ENCODE measurements at regions not wholly inside any gene's neighbourhood (a gene's known extent, or its start where the extent isn't known, plus 50 kb on each side); places are given as distances from the start of the nearest gene placed in this dataset.

DNA sequence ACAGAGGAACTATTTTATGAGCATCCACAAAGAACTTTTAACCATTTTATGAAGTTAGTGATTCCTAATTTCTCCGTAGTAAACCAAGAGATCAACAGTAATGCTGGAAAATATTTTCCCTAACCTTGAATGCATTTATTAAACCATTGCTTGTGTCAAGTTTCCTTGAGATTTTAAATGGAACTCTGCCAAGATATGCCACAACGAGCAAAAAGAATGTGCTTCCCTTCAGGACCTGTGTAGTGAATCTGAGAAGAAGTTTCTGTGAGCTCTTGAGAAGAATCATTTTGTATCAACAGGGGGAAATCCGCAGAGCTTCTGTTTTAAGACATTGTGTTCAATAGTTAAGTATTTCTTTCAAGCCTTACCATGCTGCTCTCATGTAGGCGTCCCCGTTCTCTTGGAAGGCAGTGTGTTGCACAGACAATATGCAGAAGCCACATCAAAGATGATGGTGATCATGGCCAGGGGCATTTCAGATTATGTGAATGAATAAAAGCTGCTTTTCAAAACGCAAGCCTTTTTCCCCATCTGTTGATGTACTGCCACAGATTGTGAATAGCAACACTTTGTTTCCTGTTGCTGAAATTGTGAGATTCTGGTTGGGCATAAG lies 439.8 kb downstream of the BMP2 start:
- no peak overlapping the region for H3K4me3 ChIP-seq (ENCODE audit: low read length)
- H3K4me3 Mint-ChIP-seq, result no peak overlapping the region
- H3K27me3 ChIP-seq (ENCODE audit: control insufficient read depth, insufficient read depth, low read length, poor library complexity, severe bottlenecking), result no peaks in the 10 kb centered on the region
- H3K36me3 Mint-ChIP-seq (ENCODE audit: low read depth), result no peaks in the 10 kb centered on the region
- TF ChIP-seq, protein P1, sequence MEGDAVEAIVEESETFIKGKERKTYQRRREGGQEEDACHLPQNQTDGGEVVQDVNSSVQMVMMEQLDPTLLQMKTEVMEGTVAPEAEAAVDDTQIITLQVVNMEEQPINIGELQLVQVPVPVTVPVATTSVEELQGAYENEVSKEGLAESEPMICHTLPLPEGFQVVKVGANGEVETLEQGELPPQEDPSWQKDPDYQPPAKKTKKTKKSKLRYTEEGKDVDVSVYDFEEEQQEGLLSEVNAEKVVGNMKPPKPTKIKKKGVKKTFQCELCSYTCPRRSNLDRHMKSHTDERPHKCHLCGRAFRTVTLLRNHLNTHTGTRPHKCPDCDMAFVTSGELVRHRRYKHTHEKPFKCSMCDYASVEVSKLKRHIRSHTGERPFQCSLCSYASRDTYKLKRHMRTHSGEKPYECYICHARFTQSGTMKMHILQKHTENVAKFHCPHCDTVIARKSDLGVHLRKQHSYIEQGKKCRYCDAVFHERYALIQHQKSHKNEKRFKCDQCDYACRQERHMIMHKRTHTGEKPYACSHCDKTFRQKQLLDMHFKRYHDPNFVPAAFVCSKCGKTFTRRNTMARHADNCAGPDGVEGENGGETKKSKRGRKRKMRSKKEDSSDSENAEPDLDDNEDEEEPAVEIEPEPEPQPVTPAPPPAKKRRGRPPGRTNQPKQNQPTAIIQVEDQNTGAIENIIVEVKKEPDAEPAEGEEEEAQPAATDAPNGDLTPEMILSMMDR (conservative IDR thresholded peaks at IDR 0.05), result no peak
- H3K4me1 ChIP-seq (ENCODE audit: control insufficient read depth, insufficient read depth, low read length), result no peaks in the 10 kb centered on the region
- H3K36me3 ChIP-seq (ENCODE audit: control insufficient read depth, insufficient read depth, low read length), result no peaks in the 10 kb centered on the region
- no peak for DNase-seq
- H3K4me1 Mint-ChIP-seq, result no peaks in the 10 kb centered on the region
- 92 to 93% methylated on average over 5 to 6 of the region's 6 CpGs for WGBS, 2 experiments (ENCODE audit: insufficient coverage in 1 of 2, insufficient read length in 1 of 2)
- H3K9ac ChIP-seq (ENCODE audit: extremely low read depth, low read length, poor library complexity, severe bottlenecking), result no peak overlapping the region
- peaks cover 5% of the 10 kb centered on the region for H3K9me3 Mint-ChIP-seq
- H3K9me3 ChIP-seq (ENCODE audit: control insufficient read depth, low read length), result no peaks in the 10 kb centered on the region
- H3K27ac ChIP-seq (ENCODE audit: low read depth, low read length), result no peak overlapping the region
- no peaks in the 10 kb centered on the region for H3K27me3 Mint-ChIP-seq (ENCODE audit: insufficient read depth)
- no peak overlapping the region for H3K27ac Mint-ChIP-seq

DNA sequence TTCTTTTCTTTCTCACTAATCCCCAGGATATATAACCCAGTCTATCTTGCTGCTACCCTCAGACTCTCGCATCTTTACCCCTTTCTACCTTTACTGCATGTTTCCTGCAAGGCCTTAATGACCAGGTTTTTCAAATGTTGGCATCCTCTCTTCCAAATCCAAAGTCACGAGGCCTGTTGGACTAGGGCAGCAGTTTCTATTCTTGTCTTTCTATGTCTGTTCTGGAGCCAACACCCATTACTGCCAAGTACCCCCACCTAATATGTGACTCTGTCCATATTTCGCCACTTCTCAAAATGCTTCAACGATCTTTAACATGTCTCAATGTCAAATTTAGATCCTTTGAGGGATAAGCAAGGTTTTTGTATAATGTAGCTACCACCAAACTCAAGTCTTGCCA lies 443.4 kb downstream of the BMP2 start:
- WGBS, 2 experiments (ENCODE audit: insufficient coverage in 1 of 2, insufficient read length in 1 of 2), result 87 to 92% methylated on average over 2 to 4 of the region's 4 CpGs

DNA sequence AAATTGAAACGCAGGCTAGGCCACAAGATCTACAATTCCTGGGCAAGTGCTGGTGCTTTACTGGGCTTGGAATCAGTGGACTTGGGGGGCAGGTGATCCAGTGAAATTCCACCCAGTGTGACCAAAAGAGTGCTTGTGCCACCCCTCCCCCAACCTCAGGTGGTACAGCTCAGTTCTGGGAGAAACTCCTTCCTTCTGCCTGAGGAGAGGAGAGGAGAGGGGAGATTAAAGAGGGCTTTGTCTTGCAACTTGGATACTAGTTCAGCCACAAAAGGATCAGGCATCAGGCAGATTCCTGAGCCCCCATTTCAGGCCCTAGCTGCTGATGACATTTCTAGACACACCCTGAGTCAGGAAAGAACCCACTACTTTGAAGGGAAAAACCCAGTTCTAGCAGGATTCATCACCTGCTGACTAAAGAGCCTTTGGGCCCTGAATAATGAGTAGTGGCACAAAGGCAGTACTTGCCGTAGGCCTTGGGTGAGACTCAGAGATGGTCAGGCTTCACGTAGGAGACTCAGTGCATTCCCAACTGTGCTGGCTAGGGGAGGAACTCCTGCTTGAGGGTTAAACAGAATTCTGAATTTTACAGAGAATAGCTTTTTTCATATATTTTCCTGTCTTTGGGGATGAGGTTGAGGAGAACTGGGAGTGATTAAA lies 446.7 kb downstream of the BMP2 start:
- 43 to 59% methylated on average over 2 to 3 of the region's 3 CpGs for WGBS, 2 experiments (ENCODE audit: insufficient coverage in 1 of 2, insufficient read length in 1 of 2)
- Mint-ChIP-seq H3K4me3 (no peak overlapping the region), H3K4me1 (peaks cover 9% of the 10 kb centered on the region), H3K9me3 (no peaks in the 10 kb centered on the region), H3K36me3 (ENCODE audit: low read depth) (no peaks in the 10 kb centered on the region), H3K27ac (peak overlapping the region; percentile 67), H3K27me3 (ENCODE audit: insufficient read depth) (no peaks in the 10 kb centered on the region)
- no peak overlapping the region for H3K27ac ChIP-seq (ENCODE audit: low read depth, low read length)
- H3K9ac ChIP-seq (ENCODE audit: extremely low read depth, low read length, poor library complexity, severe bottlenecking), result no peak overlapping the region
- TF ChIP-seq, protein P1 (conservative IDR thresholded peaks at IDR 0.05), result no peak
- no peak overlapping the region for H3K4me3 ChIP-seq (ENCODE audit: low read length)
- peaks cover 5% of the 10 kb centered on the region for H3K4me1 ChIP-seq (ENCODE audit: control insufficient read depth, insufficient read depth, low read length)
- H3K27me3 ChIP-seq (ENCODE audit: control insufficient read depth, insufficient read depth, low read length, poor library complexity, severe bottlenecking), result no peaks in the 10 kb centered on the region
- no peaks in the 10 kb centered on the region for H3K9me3 ChIP-seq (ENCODE audit: control insufficient read depth, low read length)
- H3K36me3 ChIP-seq (ENCODE audit: control insufficient read depth, insufficient read depth, low read length), result no peaks in the 10 kb centered on the region
- peak; percentile 56 for DNase-seq

More for the DNA sequence above, 443.4 kb downstream of the BMP2 start:
- no peak for DNase-seq
- H3K27me3 Mint-ChIP-seq (ENCODE audit: insufficient read depth), result no peaks in the 10 kb centered on the region
- peaks cover 9% of the 10 kb centered on the region for H3K4me1 Mint-ChIP-seq
- H3K9me3 Mint-ChIP-seq, result peaks cover 5% of the 10 kb centered on the region
- TF ChIP-seq, protein P1 (conservative IDR thresholded peaks at IDR 0.05), result no peak
- H3K27ac Mint-ChIP-seq, result no peak overlapping the region
- no peak overlapping the region for H3K27ac ChIP-seq (ENCODE audit: low read depth, low read length)
- H3K4me1 ChIP-seq (ENCODE audit: control insufficient read depth, insufficient read depth, low read length), result peaks cover 5% of the 10 kb centered on the region
- no peaks in the 10 kb centered on the region for H3K27me3 ChIP-seq (ENCODE audit: control insufficient read depth, insufficient read depth, low read length, poor library complexity, severe bottlenecking)
- no peak overlapping the region for H3K4me3 Mint-ChIP-seq
- no peaks in the 10 kb centered on the region for H3K36me3 Mint-ChIP-seq (ENCODE audit: low read depth)
- H3K4me3 ChIP-seq (ENCODE audit: low read length), result no peak overlapping the region
- H3K36me3 ChIP-seq (ENCODE audit: control insufficient read depth, insufficient read depth, low read length), result no peaks in the 10 kb centered on the region
- no peaks in the 10 kb centered on the region for H3K9me3 ChIP-seq (ENCODE audit: control insufficient read depth, low read length)
- no peak overlapping the region for H3K9ac ChIP-seq (ENCODE audit: extremely low read depth, low read length, poor library complexity, severe bottlenecking)

Data from endodermal cell (in vitro differentiated cells).